Heart right ventricle (tissue), 16 donors: ENCODE measurements at regions not wholly inside any gene's neighbourhood (a gene's known extent, or its start where the extent isn't known, plus 50 kb on each side); places are given as distances from the start of the nearest gene placed in this dataset.

Experiments
- ATAC-seq, 8 donors: fragments of 200-7000 bp; cut with Tn5 transposase; one replicate each; pipeline ENCODE4 v1.9.1; 2020; ENCODE audit warnings: mild to moderate bottlenecking in 8 of 8, moderate library complexity in 8 of 8, moderate number of reproducible peaks in 1 of 8
- DNase-seq, 2 donors: peaks; one replicate each; pipeline ENCODE4 v3.0.0-alpha.2; 2020
- H3K27ac ChIP-seq, 10 donors: fragments of 200-600 bp; sonication (generic) in 2 of 10; one replicate each; pipeline versions ENCODE4 v1.5.0 to v1.8.0; 2020 to 2022; ENCODE audit warnings: mild to moderate bottlenecking in 3 of 10
- H3K27me3 ChIP-seq, 7 donors: fragments of 200-600 bp; one replicate each; pipeline ENCODE4 v1.8.0; 2021 to 2022; ENCODE audit warnings: mild to moderate bottlenecking in 2 of 7
- H3K36me3 ChIP-seq, 9 donors: fragments of 200-600 bp; sonication (generic) in 1 of 9; one replicate each; pipeline versions ENCODE4 v1.5.0 to v1.8.0; 2020 to 2022; ENCODE audit warnings: mild to moderate bottlenecking in 2 of 9
- H3K4me1 ChIP-seq, 9 donors: fragments of 200-600 bp; sonication (generic) in 1 of 9; one replicate each; pipeline versions ENCODE4 v1.5.0 to v1.8.0; 2020 to 2022; ENCODE audit warnings: mild to moderate bottlenecking in 4 of 9
- H3K4me3 ChIP-seq, 10 donors: fragments of 200-600 bp; sonication (generic) in 2 of 10; one replicate each; pipeline versions ENCODE4 v1.5.0 to v1.8.0; 2020 to 2022; ENCODE audit warnings: mild to moderate bottlenecking in 7 of 10, moderate library complexity in 2 of 10
- H3K9me3 ChIP-seq, 11 donors: fragments of 200-600 bp in 10 of 11; sonication (generic) in 2 of 11; one replicate each; pipeline versions ENCODE4 v1.5.0 to v1.8.0; 2013 to 2022; ENCODE audit warnings: mild to moderate bottlenecking in 2 of 11, control low read depth in 1 of 11, moderate library complexity in 1 of 11
- whole genome bisulfite sequencing, 2 donors: extraction: QIAGEN DNeasy Blood & Tissue Kit; methylation state at CpG; one replicate each; pipeline ENCODE4 v1.1.7; 2013; ENCODE audit warnings: inconsistent platforms in 1 of 2; 5-methylcytosine and 5-hydroxymethylcytosine counted together
- intact Hi-C, 10 donors: fragments of 100-400 bp; cut with DNase I; formaldehyde crosslinking; loops; one replicate each; pipeline versions ENCODE4 v1.11.1 to v1.14.2; 2022
- TF ChIP-seq, protein P1 (sequence below), 9 donors: fragments of 200-600 bp; sonication (generic) in 2 of 9; IDR thresholded peaks; one replicate each; pipeline versions ENCODE4 v1.5.0 to v1.8.0; 2021 to 2022; ENCODE audit warnings: antibody characterized with exemption in 9 of 9, mild to moderate bottlenecking in 5 of 9, moderate library complexity in 1 of 9
- donor health status: Arrhythmogenic right ventricular cardiomyopathy.
- donor health status: ischemic (EF 13 %, LVEDD 7.1; RV severe dilation, severe dysfunction).
- donor health status: healthy with polysubstance abuse.
- donor health status: DM: no; HTN: yes; CAD: no.
- donor health status: DM: no; HTN: no; CAD: no.
- donor health status: ischemic (EF 25% LVEDD 6.9; RV normal size, moderate dysfunction).
- donor health status: ischemic (EF 25% LVEDD 5.7; RV mildly dilated, moderate dysfunction).
- donor health status: healthy.
- donor health status: DM: yes; HTN: yes; CAD: no.
- donor health status: Ischemic cardiomyopathy.
- donor health status: ischemic (EF 35%, LVEDD 5.7; RV mildly dilated, moderate dysfunction).
- donor health status: nonischemic (EF 11% LVEDD 7.7; RV severe dilation, severe dysfunction).
- donor health status: DM: yes; HTN: yes; CAD: no.
- donor health status: PGD.
- donor health status: ischemic (EF 29% LVEDD 5.4; RV normal size, mild dysfunction).
- donor health status: nonischemic (EF 23%, LVEDD 6.1; RV moderate dilation, normal function).

DNA sequence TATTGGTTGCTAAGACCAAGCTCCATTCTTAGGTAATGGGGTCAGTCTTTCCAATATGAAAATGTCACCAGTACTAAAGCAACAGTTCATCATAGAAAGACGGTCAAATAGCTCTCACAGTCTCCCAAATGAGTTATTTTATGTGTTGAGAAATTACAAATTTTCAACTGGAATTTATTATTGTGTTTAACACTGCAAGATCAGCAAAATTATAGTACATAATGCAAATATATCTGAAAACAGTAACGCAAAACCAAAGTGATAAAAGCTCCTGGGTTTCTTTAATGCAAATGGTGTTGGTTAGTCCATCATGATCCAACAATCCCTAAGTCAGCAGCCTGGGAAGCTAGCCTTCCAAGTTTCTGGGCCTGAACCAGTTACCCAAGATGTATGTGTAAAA, 61.5 kb upstream of the EGFL6 start:
- WGBS, 2 donors = 87 to 97% methylated on average over 2 of the region's 2 CpGs
- DNase-seq (no peak), ATAC-seq (no peak)
- TF ChIP-seq, protein P1, sequence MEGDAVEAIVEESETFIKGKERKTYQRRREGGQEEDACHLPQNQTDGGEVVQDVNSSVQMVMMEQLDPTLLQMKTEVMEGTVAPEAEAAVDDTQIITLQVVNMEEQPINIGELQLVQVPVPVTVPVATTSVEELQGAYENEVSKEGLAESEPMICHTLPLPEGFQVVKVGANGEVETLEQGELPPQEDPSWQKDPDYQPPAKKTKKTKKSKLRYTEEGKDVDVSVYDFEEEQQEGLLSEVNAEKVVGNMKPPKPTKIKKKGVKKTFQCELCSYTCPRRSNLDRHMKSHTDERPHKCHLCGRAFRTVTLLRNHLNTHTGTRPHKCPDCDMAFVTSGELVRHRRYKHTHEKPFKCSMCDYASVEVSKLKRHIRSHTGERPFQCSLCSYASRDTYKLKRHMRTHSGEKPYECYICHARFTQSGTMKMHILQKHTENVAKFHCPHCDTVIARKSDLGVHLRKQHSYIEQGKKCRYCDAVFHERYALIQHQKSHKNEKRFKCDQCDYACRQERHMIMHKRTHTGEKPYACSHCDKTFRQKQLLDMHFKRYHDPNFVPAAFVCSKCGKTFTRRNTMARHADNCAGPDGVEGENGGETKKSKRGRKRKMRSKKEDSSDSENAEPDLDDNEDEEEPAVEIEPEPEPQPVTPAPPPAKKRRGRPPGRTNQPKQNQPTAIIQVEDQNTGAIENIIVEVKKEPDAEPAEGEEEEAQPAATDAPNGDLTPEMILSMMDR (IDR thresholded peaks at IDR 0.05) = no peak
- H3K4me3 ChIP-seq = no peak overlapping the region
- H3K27ac ChIP-seq = no peak overlapping the region
- H3K4me1 ChIP-seq = peaks cover 0 to 4% (median 0%) of the 10 kb centered on the region in 9 donors
- no peaks in the 10 kb centered on the region for H3K9me3 ChIP-seq
- intact Hi-C loops = loop anchor here (2.0 to 10.0 kb wide), 10 partner anchors 137 to 529 kb away; no protein-coding TSS in a partner anchor
- H3K36me3 ChIP-seq = no peaks in the 10 kb centered on the region
- peaks cover 0 to 40% (median 0%) of the 10 kb centered on the region in 7 donors for H3K27me3 ChIP-seq

- H3K27ac ChIP-seq = no peak overlapping the region
- DNase-seq (peak; percentile 18), ATAC-seq (no peak)
- no peaks in the 10 kb centered on the region for H3K9me3 ChIP-seq
- TF ChIP-seq, protein P1 (IDR thresholded peaks at IDR 0.05) = peak; percentile 54 to 84 (median 71)
- no peak overlapping the region for H3K4me3 ChIP-seq
- H3K36me3 ChIP-seq = no peaks in the 10 kb centered on the region
- intact Hi-C loops = loop anchor here (1.0 to 10.0 kb wide), 11 partner anchors 138 to 531 kb away; no protein-coding TSS in a partner anchor
- peaks cover 0 to 38% (median 0%) of the 10 kb centered on the region in 7 donors for H3K27me3 ChIP-seq
- 11 to 12% methylated on average over 5 of the region's 5 CpGs for WGBS, 2 donors
- H3K4me1 ChIP-seq = peaks cover 0 to 4% (median 0%) of the 10 kb centered on the region in 9 donors
These were observed 62.8 kb upstream of the EGFL6 start for GRCh38 chrX:13506574-13506973.

- Histone ChIP-seq H3K27me3 (peaks cover 0 to 39% (median 0%) of the 10 kb centered on the region in 7 donors), H3K4me3 (no peak overlapping the region), H3K9me3 (no peaks in the 10 kb centered on the region), H3K36me3 (no peaks in the 10 kb centered on the region), H3K4me1 (peaks cover 0 to 4% (median 0%) of the 10 kb centered on the region in 9 donors), H3K27ac (no peak overlapping the region)
- DNase-seq (no peak), ATAC-seq (no peak)
- intact Hi-C loops = loop anchor here in 4 of 10 donors (10.0 kb wide), 3 partner anchors 242 to 532 kb away; no protein-coding TSS in a partner anchor
- WGBS, 2 donors = 37 to 39% methylated on average over 2 of the region's 2 CpGs
- TF ChIP-seq, protein P1 (IDR thresholded peaks at IDR 0.05) = no peak
These were observed 66.8 kb upstream of the EGFL6 start for GRCh38 chrX:13502590-13502989.

GRCh38 chrX:13499736-13500135, 69.7 kb upstream of the EGFL6 start:
- H3K9me3 ChIP-seq = no peaks in the 10 kb centered on the region
- no peak overlapping the region for H3K27ac ChIP-seq
- intact Hi-C loops = loop anchor here in 5 of 10 donors (10.0 kb wide), 4 partner anchors 245 to 685 kb away; no protein-coding TSS in a partner anchor
- TF ChIP-seq, protein P1 (IDR thresholded peaks at IDR 0.05) = no peak
- H3K4me3 ChIP-seq = no peak overlapping the region
- ATAC-seq (no peak), DNase-seq (no peak)
- 75 to 89% methylated on average over 2 of the region's 2 CpGs for WGBS, 2 donors
- no peaks in the 10 kb centered on the region for H3K36me3 ChIP-seq
- no peaks in the 10 kb centered on the region for H3K4me1 ChIP-seq
- peaks cover 0 to 51% (median 0%) of the 10 kb centered on the region in 7 donors for H3K27me3 ChIP-seq
